KOPT-K1 (cell line): ENCODE measurements at regions not wholly inside any gene's neighbourhood (a gene's known extent, or its start where the extent isn't known, plus 50 kb on each side); places are given as distances from the start of the nearest gene placed in this dataset.
"Not testable (repeated sequence)": the region's sequence is repeated elsewhere in the genome, so short reads cannot be mapped to it uniquely, and the experiment has no call there.

Experiments
- H3K27ac ChIP-seq: fragments of 200-600 bp; sonication (generic); 2 replicates; pipeline ENCODE4 v1.5.1; 2016; ENCODE audit warnings: antibody characterized with exemption, mild to moderate bottlenecking, low read depth, low read length; ENCODE audit not compliant: poor library complexity, severe bottlenecking
- H3K36me3 ChIP-seq: fragments of 200-600 bp; sonication (generic); 2 replicates; pipeline ENCODE4 v1.5.1; 2017; ENCODE audit warnings: antibody characterized with exemption, mild to moderate bottlenecking, low read length, moderate library complexity; ENCODE audit not compliant: insufficient read depth
- H3K9me3 ChIP-seq: fragments of 200-600 bp; sonication (generic); 2 replicates; pipeline ENCODE4 v1.5.1; 2017; ENCODE audit warnings: antibody characterized with exemption, low read length, mild to moderate bottlenecking; ENCODE audit not compliant: insufficient read depth, poor library complexity, severe bottlenecking

DNA sequence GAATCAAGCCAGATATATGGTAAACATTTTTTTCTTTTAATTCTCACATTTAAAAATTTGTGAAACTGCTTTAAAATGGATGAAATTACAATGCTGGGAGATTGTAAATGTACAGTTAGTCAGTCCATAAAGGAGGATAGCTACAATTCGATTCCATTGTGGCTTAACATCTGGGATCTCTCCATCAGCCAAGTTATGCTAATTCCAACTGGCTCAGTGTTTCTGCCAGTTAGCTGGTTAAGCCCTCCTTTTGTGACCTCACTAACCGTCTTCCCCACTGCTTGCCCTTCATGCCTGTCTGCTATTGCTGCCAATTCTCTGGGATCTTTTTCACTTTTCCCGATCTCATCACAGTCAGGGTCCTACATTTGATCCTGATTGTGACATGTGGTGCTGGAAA, 1347.6 kb downstream of the CDH11 start:
- H3K27ac ChIP-seq: no peak overlapping the region
- no peaks in the 10 kb centered on the region for H3K36me3 ChIP-seq
- H3K9me3 ChIP-seq: no peaks in the 10 kb centered on the region

DNA sequence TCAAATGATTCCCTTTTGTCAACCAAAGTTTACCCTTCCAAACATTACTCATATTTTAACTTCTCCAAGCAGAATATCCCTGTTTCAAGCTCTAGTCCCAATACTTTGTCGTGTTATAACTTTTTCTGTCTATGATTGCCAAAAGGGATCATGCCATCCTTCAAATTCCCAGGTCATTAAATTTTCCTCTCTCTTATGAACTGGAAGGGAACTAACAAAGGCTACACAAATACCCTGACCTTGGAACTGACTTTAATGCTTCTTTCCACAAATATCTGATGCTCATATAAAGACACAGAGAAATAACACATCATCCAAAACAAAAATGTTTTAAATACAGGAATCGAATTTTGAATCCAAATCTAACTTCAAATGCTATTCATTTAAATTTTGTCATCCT, 1352.7 kb downstream of the CDH11 start:
- Histone ChIP-seq H3K9me3 (no peaks in the 10 kb centered on the region), H3K36me3 (no peaks in the 10 kb centered on the region), H3K27ac (no peak overlapping the region)

DNA sequence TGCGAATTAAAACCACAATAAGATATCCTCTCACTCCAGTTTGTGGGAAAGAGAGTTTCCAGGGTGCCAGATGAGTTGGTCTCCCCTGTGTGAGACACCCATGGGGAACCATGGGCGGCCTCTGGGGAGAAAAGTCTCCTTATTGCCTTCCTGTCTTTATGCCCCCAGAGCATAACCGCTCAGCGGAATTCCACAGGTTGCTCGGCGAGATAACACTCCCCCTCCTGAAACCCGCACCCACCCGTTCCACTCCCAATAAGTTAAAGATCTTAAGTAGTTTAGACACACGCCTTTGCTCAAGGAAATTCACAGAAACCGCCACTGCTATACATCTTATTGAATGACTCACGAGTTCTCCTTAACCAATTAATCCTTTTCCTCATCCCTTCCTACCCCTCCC, 1361.6 kb downstream of the CDH11 start:
- H3K36me3 ChIP-seq, H3K27ac ChIP-seq, H3K9me3 ChIP-seq: not testable (repeated sequence)

DNA sequence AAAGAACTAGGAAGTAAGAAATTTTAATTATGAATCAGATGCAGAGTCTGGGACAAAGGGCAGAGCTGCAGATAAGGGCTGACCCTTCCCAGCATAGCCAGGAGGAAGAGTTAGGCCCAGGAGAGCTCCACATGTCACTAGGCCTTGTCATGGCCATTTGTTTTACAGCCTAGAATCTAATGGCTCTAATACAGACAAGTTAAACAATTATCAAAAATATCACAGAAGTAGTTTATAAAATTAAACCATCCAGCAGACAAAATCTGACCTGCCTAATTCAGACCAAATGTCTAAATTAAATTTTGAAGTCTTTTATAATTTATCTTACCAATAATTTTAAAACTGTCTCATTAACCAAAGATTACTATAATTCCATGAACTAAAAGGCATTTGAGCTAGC, 1369.5 kb downstream of the CDH11 start:
- Histone ChIP-seq H3K9me3 (no peaks in the 10 kb centered on the region), H3K27ac (no peak overlapping the region), H3K36me3 (no peaks in the 10 kb centered on the region)

DNA sequence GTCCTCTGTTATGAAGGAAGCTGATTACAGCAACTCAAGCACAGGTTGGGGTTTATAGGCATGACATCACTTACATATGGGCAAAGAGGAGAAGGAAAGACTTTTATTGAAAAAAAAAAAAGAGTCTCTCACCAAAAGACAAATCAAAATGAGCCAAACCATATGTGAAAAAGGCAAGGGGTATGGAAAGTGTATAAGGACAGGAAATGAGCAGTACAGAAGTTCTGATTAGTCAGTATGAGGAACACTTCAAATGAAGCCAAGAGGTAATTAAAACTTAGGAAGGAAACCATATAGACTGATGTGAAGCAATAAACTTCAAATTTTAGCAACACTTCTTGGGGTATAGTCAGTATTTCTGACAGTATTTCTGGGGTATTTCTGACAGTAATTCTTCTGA, 1372.6 kb downstream of the CDH11 start:
- H3K27ac ChIP-seq: no peak overlapping the region
- no peaks in the 10 kb centered on the region for H3K9me3 ChIP-seq
- no peaks in the 10 kb centered on the region for H3K36me3 ChIP-seq

DNA sequence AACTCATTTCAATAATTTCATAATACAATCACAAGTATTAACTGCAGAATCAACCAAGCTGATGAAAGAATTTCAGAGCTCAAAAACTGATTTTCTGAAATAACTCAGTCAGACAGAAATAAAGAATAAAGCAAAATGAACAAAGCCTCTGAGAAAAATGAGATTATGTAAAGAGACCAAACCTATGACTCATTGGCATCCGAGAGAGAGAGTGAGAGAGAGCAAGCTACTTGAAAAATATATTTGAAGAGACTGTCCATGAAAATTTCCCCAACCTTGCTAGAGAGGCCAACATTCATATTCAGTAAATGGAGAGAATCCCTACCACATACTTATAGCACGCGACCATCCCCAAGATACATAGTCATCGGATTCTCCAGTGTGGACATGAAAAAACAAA, 1376.4 kb downstream of the CDH11 start:
- Histone ChIP-seq H3K36me3 (no peaks in the 10 kb centered on the region), H3K27ac (no peak overlapping the region), H3K9me3 (no peaks in the 10 kb centered on the region)

DNA sequence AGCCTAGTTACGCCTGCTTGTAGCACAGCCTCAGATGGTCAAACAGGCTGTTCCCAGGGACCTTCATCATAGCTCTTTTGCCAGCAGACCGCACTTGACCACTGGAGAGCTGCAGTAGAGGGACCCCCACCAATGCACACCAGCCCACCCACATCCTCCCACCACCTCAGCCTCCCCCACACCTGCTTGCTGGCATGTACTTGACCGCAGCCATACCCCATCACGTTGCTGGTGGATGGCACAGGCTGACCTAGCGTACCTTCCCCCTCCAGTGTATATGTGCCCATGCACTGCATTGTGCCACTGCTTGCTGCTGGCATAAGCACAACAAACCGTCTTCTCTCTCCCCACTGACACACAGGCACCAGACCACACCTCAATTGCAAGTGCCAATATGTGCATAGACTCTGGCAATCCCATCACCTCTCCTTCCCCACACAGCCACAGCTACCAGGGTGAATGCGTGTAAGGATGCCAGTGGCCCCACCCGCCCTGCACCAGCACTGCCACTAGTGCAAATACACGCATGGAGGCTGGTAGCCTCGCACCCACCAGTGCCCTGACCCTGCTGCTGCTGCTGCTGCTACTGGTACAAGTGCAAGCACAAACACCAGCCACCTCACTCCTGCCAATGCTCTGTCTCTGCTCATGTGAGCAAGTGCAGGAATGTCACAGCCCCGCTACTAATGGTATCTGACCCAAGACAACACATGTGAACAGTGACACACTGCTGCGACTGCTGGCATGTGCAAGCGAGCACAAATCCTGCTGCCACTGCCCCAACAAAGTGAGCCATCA, 1377.6 kb downstream of the CDH11 start:
- no peaks in the 10 kb centered on the region for H3K9me3 ChIP-seq
- H3K36me3 ChIP-seq: no peaks in the 10 kb centered on the region
- H3K27ac ChIP-seq: no peak overlapping the region

DNA sequence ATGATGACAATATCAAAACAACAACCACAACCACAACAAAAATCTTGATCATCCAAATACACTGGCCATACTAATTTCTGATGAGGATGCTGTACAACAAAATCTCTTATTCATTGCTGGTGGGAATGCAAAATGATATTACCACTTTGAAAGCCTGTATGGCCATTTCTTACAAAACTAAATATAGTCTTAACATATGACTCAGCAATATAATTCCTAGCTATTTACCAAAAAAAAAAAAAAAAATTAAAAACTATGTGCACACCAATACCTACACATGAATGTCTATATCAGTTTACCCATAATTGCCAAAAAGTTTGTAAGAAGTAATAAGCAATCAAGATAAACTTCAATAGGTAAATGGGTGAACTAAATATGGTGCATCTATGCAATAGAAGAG, 1379.7 kb downstream of the CDH11 start:
- Histone ChIP-seq H3K9me3 (no peaks in the 10 kb centered on the region), H3K27ac (no peak overlapping the region)

DNA sequence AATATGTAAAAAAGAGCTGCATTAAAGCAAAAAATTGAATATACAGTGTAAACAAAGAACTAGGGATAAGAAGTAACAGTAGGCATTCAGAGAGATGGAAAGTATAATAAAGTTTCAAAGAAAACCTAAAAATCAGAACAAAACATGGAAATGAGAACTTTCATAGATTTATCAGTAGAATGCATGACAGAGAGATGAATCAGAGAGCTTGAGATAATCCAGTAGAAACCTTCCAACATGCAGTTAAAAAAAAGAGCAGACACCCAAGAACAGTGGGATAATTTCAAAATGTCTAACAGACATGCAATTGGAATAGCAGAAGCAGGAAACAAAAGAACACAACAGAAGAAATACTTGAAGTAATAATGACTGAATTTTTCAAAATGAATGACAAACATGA, 1384.2 kb downstream of the CDH11 start:
- Histone ChIP-seq H3K36me3 (no peaks in the 10 kb centered on the region), H3K9me3 (no peaks in the 10 kb centered on the region), H3K27ac (no peak overlapping the region)

More for the DNA sequence above, 1379.7 kb downstream of the CDH11 start:
- H3K36me3 ChIP-seq: no peaks in the 10 kb centered on the region

DNA sequence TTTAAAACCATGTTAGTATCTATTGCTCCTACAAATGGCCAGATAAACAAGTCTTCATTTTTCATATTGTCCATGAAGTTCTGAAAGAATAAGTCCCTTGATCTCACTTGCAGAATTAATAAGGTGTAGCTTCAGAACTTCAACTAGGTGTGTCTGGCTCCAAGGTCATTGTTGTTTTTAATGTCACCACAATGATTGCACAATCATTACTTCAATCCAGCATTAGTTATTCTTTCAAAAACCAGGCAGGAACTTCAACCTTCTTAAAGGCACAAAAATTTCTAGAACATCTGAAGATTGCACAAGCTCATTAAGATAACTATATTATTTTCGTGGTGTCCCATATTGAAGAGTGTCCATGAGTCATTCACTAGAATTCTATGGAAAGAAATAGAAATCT, 1386.4 kb downstream of the CDH11 start:
- Histone ChIP-seq H3K27ac (no peak overlapping the region), H3K9me3 (no peaks in the 10 kb centered on the region), H3K36me3 (no peaks in the 10 kb centered on the region)

DNA sequence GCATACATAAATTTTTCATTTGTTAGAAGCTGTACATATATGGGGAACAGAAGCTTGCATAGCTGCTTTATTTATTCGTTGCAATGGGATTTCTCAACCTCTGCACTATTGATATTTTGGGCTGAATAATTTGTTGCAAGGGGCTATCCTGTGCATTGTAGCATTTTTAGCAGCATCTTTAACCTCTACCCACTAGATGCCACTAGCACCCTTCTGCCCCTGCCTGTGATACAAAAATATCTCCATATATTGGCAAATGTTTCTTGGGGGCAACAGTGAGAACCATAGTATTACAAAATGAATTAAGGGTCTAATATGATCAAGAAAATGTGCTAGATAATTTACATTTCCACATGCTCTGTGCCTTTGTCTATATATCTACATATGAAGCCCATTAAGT, 1401.0 kb downstream of the CDH11 start:
- Histone ChIP-seq H3K27ac (no peak overlapping the region), H3K9me3 (no peaks in the 10 kb centered on the region), H3K36me3 (no peaks in the 10 kb centered on the region)

DNA sequence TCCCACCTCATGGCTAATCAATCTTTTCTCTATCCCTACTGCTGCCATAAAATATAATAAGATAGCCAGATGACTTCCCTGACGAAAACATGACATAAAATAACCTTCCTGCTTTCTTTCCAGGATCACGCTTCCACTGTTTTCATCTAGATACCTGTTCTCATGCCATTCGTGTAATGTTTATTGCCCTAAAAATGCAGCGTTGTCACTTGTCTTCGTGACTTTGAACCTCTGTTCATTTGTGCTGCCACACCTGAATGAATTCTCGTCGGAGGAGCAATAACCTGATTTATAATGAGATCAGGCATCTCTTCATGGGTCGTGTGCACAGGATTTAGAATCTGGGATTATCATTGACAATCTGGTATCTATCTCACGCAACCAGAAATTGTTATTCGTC, 1401.9 kb downstream of the CDH11 start:
- no peaks in the 10 kb centered on the region for H3K36me3 ChIP-seq
- no peaks in the 10 kb centered on the region for H3K9me3 ChIP-seq
- no peak overlapping the region for H3K27ac ChIP-seq

DNA sequence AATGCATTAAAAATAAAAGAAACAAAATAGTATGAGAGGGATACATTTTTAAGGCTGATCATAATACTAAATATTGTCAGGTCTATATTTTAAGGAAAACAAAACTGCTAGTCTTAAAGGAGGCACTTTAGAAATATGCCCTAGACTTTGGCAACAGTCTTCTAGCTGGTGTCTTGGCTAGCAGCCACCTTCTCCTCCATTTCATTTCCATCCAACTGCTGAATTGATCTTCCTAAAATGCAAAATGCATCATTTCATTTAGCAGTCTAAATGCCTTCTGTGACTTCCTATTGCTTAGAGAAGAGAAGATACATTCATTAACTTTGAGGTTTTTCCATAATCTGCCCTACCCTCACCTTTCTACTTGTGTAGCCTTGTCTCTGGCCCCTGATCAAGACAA, 1404.1 kb downstream of the CDH11 start:
- H3K9me3 ChIP-seq: no peaks in the 10 kb centered on the region
- H3K36me3 ChIP-seq: no peaks in the 10 kb centered on the region
- no peak overlapping the region for H3K27ac ChIP-seq

DNA sequence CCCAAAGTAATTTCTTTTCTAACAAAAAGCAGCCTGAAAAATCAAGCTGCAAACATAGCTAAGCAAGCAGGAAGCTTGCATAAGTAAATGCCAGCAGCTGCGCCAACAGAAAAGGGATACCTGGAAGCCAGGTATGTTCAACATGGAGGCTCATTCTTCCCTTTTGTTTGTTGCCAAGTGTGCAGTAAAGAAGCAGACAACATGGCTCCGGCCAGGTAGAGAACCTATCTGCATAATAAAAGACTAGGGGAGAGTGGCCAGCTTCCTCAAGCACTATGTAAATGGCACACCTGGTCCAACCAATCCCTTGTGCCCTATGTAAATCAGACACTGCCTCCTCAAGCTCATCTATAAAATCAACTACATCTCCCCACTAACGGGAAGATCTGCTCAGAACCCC, 1407.0 kb downstream of the CDH11 start:
- H3K9me3 ChIP-seq: no peaks in the 10 kb centered on the region
- no peak overlapping the region for H3K27ac ChIP-seq
- H3K36me3 ChIP-seq: no peaks in the 10 kb centered on the region

DNA sequence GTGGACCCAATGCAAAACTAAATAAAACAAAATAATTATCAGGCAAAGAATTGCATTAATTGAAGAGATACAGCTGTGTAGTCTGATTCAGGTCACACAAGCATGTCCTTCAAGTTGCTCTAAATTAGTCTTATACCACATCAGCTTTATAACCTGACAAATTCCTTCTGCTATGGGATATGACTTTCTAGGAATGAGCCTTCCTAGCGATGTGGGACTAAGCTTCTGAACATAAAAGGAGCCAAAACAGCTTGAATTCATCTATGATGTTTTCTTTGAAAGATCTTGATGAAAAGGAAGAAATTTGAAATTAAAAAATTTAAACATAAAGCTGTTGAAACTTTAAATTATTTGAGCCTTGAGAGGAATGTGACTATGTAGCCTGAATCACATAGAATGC, 1409.1 kb downstream of the CDH11 start:
- Histone ChIP-seq H3K36me3 (no peaks in the 10 kb centered on the region), H3K9me3 (no peaks in the 10 kb centered on the region), H3K27ac (no peak overlapping the region)

DNA sequence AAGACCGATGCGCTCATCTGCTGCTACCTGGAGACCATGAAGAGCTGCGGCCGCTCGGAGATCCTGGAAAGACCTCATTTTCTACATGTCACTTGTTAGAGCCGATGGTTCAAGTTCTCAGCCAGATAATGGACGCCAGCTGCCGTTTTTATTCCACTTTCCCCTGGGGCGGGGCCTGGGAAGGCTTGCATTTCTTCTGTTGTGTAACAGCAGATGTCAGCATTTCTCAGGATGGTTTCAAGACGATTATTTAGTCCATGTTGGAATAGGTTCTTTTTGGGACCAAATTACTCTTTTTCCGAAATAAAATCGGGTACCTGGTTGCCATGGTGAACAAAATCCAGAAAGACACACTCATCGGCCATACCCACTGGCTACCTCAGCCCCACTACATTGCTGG, 1418.3 kb downstream of the CDH11 start:
- H3K36me3 ChIP-seq: no peaks in the 10 kb centered on the region
- H3K27ac ChIP-seq: no peak overlapping the region
- H3K9me3 ChIP-seq: no peaks in the 10 kb centered on the region
